ENCODE measurements at regions not wholly inside any gene's neighbourhood (a gene's known extent, or its start where the extent isn't known, plus 50 kb on each side); places are given as distances from the start of the nearest gene placed in this dataset.

DNA sequence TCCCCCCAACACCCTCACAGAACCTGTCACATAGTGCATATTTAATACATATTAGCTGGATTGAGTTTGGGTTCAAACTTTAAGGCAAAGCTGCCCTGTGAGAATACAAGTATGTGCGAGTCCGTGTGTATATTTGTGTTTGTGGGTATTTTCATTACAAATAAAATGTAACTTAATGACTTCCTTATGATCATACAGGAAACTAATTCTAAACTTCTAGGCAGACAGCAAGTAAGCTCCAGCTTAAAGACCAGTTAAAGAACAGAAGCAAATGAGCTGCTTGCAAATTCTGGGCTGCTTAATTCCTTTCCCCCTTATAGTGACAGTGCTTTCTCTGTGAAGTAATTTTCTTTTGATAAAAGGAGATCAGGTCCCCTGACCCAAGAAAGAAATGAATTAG is 437.6 kb downstream of the TTLL7 start:
- no peaks in the 10 kb centered on the region for H3K27me3 ChIP-seq
- H3K27ac ChIP-seq = no peak overlapping the region
- H3K4me1 ChIP-seq = no peaks in the 10 kb centered on the region
- DNase-seq = no peak
- intact Hi-C loops (cut with DNase I) = no loop called here
- no peak for ATAC-seq
- TF ChIP-seq, protein P1, sequence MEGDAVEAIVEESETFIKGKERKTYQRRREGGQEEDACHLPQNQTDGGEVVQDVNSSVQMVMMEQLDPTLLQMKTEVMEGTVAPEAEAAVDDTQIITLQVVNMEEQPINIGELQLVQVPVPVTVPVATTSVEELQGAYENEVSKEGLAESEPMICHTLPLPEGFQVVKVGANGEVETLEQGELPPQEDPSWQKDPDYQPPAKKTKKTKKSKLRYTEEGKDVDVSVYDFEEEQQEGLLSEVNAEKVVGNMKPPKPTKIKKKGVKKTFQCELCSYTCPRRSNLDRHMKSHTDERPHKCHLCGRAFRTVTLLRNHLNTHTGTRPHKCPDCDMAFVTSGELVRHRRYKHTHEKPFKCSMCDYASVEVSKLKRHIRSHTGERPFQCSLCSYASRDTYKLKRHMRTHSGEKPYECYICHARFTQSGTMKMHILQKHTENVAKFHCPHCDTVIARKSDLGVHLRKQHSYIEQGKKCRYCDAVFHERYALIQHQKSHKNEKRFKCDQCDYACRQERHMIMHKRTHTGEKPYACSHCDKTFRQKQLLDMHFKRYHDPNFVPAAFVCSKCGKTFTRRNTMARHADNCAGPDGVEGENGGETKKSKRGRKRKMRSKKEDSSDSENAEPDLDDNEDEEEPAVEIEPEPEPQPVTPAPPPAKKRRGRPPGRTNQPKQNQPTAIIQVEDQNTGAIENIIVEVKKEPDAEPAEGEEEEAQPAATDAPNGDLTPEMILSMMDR (IDR thresholded peaks at IDR 0.05) = no peak
- no peaks in the 10 kb centered on the region for H3K36me3 ChIP-seq
- H3K4me3 ChIP-seq = no peak overlapping the region
- H3K9me3 ChIP-seq = no peaks in the 10 kb centered on the region

DNA sequence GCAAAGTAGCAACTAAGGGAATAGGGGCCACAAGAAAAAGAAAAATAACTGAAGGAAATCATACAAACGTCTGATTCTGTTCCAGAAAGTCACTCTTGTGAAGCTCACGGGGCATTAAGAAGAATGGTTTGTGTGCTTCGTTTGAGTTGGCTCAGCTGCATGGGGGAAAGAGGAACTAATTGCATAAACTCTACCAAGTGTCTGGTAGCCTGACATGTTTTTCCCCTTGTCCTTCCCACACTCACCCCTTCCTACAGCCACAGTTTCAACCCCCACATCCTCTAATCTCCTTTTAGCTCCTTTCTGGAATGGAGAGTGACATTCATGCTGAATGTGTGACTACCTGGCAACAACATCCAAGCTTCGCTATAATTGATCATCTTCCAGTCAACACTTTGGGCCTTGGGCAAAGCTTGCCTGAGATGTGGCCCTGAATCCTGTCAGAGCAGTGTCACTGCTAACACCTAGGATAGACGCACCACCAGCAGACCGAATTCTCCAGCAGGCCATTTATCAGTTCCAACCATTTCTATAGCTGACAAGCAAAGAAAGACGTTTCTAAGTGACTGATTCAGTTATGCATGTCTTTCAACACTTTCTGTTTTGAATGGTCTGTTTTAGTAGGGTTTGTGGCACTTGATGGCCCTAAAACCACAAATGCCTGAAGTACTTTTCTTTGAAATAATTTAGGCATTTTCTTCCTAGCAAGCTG is 439.6 kb downstream of the TTLL7 start:
- no peaks in the 10 kb centered on the region for H3K9me3 ChIP-seq
- no peak overlapping the region for H3K4me3 ChIP-seq
- DNase-seq = no peak
- intact Hi-C loops (cut with DNase I) = no loop called here
- H3K27ac ChIP-seq = no peak overlapping the region
- TF ChIP-seq, protein P1 (IDR thresholded peaks at IDR 0.05) = no peak
- H3K27me3 ChIP-seq = no peaks in the 10 kb centered on the region
- H3K36me3 ChIP-seq = no peaks in the 10 kb centered on the region
- no peaks in the 10 kb centered on the region for H3K4me1 ChIP-seq
- no peak for ATAC-seq

DNA sequence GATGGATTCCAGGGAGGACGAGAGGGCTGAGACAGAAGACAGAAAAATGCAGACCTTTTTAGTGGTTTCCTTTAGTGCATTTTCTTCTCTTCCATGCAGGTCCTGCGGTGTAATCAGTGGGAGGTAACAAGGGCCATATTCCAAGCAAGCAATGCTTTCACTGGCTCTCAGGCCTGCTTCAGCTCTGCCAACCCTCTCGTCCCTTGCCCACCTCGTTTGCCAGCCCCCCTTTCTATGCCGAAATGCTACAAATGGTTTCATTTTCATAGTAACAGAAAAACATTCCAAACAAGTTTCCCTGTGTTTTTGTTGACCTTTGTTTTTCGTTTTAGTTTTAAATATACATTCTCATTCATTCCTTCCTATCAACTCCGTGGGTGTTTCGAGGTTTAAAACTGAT is 443.1 kb downstream of the TTLL7 start:
- intact Hi-C loops (cut with DNase I) = no loop called here
- Histone ChIP-seq H3K4me1 (no peaks in the 10 kb centered on the region), H3K27ac (no peak overlapping the region), H3K36me3 (no peaks in the 10 kb centered on the region), H3K9me3 (no peaks in the 10 kb centered on the region), H3K4me3 (no peak overlapping the region), H3K27me3 (no peaks in the 10 kb centered on the region)
- no peak for ATAC-seq
- DNase-seq = no peak
- TF ChIP-seq, protein P1 (IDR thresholded peaks at IDR 0.05) = no peak

DNA sequence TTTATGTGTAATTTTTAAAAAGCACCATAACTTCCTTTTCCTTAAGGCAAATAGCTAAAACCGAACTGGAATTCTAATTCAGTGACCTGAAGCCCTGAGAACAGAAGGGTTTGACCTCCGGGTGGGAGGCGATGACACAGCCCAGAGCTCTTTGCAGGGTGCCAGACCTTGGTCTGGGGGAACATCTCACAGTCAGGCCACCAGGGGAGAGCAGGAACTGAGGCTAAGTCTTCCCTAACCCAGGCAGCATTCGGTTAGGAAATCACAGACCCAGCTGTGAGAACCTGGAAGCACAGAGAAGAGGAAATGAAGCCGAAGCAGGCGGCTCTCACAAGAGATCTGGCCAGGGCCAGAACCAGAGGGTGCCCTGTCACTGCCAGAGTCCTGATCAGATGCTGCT is 444.8 kb downstream of the TTLL7 start:
- ATAC-seq = no peak

DNA sequence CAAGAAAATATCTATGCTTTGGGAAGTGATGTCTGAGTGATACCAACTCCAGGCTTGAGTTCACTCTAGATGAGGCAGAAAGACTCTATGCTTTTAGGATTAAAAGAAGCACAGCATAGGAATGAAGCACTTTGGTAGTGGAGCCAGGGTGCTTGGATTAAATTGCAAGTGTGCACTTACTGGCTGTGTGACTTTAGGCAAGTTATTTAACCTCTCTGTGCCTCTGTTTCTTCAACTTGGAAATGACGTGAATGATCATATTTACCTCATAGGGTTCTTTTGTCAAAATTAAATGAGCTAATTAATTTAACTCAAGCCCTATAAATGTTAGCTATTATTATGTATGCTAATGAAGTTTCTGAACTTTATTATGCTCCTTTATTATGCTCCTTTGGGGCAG is 446.1 kb downstream of the TTLL7 start:
- DNase-seq = no peak
- TF ChIP-seq, protein P1 (IDR thresholded peaks at IDR 0.05) = no peak
- Histone ChIP-seq H3K27ac (no peak overlapping the region), H3K4me1 (no peaks in the 10 kb centered on the region), H3K9me3 (no peaks in the 10 kb centered on the region), H3K36me3 (no peaks in the 10 kb centered on the region), H3K4me3 (no peak overlapping the region), H3K27me3 (no peaks in the 10 kb centered on the region)
- ATAC-seq = no peak
- intact Hi-C loops (cut with DNase I) = no loop called here

More for the DNA sequence above, 444.8 kb downstream of the TTLL7 start:
- no peaks in the 10 kb centered on the region for H3K9me3 ChIP-seq
- TF ChIP-seq, protein P1 (IDR thresholded peaks at IDR 0.05) = no peak
- no peaks in the 10 kb centered on the region for H3K27me3 ChIP-seq
- DNase-seq = no peak
- intact Hi-C loops (cut with DNase I) = no loop called here
- no peak overlapping the region for H3K4me3 ChIP-seq
- no peaks in the 10 kb centered on the region for H3K36me3 ChIP-seq
- no peak overlapping the region for H3K27ac ChIP-seq
- no peaks in the 10 kb centered on the region for H3K4me1 ChIP-seq

Data from left lung (tissue), 4 donors.